RCC 7860 (cell line): ENCODE measurements at regions not wholly inside any gene's neighbourhood (a gene's known extent, or its start where the extent isn't known, plus 50 kb on each side); places are given as distances from the start of the nearest gene placed in this dataset.
"Not testable (repeated sequence)": the region's sequence is repeated elsewhere in the genome, so short reads cannot be mapped to it uniquely, and the experiment has no call there.

Experiments used
- DNase-seq: peaks from one replicate; pipeline ENCODE4 v3.0.0-alpha.2; 2015; ENCODE audit warnings: low spot score
- FAIRE-seq: peaks from 2 replicates; lab custom pipeline; 2012; peaks lifted over from hg19 to GRCh38; lab: Jason Lieb, UNC

DNA sequence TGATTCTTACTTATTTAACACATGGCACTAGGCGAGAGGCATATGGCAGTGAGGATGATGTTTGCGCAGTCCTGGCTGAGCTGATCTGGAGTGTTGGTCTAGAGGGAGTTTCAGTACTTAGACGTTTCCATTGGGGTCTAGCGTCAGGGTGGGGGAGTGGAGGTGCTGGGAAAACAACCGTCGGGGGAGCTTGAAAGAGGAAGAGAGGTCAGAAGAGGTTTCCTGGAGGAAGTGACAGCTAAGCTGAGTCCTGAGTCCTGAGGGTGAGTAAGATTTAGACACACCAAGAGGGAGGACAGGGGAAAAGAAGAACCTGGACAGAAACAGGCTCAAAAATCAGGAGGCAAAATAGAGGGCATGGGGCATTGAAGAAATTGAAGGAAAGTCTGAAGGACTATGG lies 81.4 kb downstream of the ALOX5AP start:
- DNase-seq (no peak), FAIRE-seq (no peak)

- peak; percentile 49 for DNase-seq
- no peak for FAIRE-seq
Observed at GRCh38 chr13:30818323-30818960, 83.1 kb downstream of the ALOX5AP start.

- peak; percentile 74 for FAIRE-seq
- peak; percentile 64 for DNase-seq
Observed at GRCh38 chr13:30819136-30819888, 84.0 kb downstream of the ALOX5AP start.

DNA sequence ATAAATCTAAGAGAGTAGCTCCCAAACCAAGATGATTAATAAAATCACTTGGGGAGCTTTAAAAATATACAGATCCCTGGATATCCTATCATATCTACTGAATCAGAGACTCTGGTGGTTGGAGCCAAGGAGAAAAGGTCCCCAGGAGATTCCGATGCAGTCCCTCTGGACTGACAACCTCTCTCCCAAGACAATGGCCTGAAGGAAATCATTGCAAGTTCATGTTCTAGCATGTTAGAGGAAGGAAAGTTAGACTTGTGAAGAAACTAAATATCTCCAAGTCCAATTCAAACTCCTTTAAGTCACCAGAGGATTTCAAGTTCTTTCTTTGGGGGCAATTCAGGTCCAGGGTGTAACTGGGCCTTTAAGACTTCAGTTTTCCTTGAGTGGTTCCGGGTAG lies 84.7 kb upstream of the MEDAG start:
- FAIRE-seq (no peak), DNase-seq (no peak)

DNA sequence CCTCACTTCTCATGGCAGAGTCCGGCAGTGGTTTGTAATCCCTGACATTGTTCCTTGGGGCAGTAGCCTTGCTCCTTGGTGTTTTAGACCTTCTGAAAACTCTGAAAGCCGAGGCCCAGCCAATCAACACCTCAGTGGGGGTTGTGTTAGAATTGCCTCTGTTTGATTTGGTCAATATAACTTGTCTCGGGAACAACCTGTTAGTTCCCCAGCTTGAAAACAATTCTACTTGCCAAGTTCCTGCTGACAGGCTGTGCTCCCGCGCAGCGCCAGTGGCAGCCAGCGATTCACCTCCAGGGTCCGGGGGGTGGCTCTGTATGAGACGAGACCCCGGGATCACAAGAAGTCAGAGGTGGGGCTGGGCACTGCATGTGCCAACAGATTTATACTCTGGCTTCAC lies 81.4 kb upstream of the MEDAG start:
- FAIRE-seq (no peak), DNase-seq (no peak)

DNA sequence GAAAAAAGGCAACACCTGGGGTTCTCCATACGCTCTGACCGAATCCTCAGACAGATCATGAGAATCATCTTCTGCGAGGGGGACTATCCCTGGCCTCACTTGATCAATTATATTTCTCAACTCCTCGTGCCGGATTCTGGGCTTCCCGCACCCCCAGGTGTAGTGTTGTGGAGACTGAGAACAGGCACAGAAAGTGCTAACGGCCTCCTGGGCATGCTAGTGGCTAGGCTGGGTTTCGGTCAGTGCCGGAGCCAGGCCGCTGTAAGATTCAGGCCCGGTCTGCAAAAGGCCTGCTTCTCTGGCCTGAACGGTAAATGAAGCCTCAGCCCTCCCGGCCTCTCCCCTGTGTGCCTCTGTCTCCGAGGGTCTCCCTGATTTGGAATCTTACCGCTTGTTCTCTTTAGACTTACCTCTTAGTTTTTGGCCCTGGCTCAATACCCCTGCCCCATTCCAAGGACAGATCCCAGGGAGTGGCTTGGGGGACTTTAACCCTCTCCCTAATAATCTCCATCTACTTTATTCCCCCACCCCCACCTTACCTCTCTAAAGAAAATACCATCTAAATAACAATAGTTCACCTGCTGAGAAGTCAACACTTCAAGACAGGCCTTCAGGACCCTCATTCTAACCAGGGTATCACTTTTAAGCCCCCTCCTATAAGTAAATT lies 79.0 kb upstream of the MEDAG start:
- DNase-seq (no peak), FAIRE-seq (no peak)

DNA sequence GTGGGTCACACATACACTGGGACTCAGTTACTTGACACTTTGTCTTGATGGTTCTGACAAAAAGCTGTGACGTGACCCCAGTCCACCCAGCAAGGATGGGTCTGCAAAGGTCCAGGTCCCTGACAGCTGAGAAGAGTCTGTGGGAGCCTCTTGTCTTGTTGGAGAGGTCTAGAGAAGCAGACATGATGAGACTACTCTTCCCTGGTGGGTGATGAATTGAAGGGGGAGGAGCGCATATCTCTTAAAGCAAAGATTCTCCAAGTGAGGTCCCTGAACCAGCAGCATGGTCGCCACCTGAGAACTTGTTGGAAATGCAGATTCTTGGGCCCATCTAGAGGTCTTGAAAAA lies 78.5 kb upstream of the MEDAG start:
- FAIRE-seq (no peak), DNase-seq (no peak)

DNA sequence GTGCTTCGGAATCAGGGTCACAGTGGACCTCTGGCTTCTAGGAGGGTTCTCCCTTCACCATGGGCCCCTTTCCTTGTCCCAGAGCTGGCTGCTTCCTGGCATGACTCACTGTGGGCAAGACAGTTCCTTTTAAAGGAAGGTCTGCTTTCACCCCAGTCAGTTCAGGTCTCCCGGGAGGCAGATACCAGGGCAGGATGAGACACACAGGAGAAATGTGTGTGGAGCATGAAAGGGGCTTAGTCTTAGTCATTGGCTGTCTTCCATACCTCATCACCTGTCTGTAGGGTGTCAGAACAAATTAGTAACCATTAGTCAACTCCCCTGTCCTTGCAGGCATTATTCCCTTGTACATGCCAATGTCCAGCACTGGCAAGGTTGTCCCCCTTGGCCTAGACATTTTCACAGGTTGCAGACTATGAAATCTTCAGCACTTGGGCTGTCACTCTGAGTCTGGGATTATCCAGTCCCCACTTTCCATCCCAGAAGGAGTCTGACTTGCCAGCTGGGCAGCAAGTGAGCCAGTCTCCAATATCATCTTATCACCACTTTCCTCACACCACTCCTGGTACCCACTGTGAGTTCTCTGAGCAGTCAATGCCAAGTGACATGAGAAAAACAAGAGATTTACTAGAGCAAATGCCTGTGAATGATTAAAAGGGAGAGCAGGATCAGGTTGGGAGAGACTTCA lies 76.8 kb upstream of the MEDAG start:
- FAIRE-seq: peak; percentile 92
- peak; percentile 95 for DNase-seq

GRCh38 chr13:30829833-30830637 lies 76.0 kb upstream of the MEDAG start:
- peak; percentile 12 for FAIRE-seq
- DNase-seq: peak; percentile 55

DNA sequence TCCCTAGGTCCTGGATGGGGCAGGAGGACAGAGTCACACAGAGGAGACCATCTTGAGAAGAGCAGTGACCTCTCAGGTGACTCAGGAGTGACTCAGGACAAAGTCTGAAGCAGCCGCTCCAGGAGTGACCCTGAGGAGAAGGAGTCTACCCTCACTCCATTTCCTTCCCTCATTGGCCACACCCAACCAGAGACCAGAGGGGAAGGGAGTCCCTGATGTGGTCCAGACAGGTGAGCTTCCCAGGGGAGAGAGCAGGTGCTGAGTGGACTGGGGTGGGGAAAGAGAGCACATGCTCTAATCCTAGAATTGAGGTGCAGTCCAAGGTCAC lies 75.5 kb upstream of the MEDAG start:
- FAIRE-seq (peak; percentile 14), DNase-seq (peak; percentile 71)

DNA sequence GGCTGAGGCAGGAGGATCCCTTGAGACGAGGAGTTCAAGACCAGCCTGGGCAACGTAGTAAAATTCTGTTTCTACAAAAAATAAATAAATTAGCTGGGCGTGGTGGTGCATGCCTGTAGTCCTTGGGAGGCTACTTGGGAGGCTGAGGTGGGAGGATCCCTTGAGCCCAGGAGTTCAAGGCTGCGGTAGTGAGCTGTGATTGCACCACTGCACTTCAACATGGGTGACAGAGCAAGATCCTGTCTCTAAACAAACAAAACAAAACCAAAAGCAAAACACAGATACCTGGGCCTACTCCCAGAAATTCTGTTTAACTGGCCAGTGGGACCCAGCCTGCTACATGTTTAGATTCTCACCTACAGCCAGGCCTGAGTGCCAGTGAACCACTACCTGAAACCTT lies 74.6 kb upstream of the MEDAG start:
- FAIRE-seq: no peak
- DNase-seq: no peak

DNA sequence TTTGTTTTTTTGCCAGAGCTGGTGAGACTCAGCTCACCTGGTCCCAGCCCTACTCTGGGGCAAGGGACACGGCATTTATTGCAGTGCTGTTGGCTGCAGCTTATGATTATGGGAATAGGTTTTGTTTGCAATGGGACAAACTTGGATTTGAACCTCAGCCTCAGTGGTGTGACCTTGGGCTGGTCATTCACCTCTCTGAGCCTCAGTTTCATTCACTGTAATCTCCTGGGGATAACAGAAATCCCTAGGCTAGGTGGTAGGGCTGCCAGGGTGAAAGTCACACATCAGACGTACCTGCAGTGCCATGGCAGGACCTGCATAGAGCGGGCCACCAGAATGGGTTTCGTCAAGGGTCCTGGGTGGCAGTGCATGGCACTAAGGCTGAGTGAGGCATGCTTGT lies 73.7 kb upstream of the MEDAG start:
- FAIRE-seq (no peak), DNase-seq (no peak)

DNA sequence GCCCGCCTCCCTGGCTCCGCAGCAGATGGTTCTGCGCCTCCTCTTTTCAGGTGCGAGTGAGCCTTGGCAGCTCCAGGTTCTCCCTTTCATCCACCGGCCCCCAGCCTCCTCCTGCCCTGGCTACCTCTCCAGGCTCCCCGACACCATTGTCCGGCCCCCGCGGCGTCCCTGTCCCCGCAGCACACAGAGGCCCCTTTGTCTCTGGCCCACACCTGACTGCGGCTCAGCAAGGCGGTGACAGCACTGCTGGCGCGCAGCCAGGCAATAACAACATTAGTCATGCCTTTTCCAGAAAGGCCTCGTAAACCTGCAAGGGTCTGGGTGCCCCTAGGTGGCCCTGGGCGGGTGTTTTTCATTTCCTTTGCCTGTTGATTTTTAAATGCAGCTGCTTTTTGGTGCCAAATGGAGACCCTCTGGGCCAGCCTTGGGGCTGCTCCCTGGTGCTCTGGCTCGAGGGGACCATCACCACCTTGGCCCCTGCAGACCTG lies 73.2 kb upstream of the MEDAG start:
- peak; percentile 77 for DNase-seq
- peak; percentile 15 for FAIRE-seq

GRCh38 chr13:30835442-30835841 lies 70.6 kb upstream of the MEDAG start:
- FAIRE-seq (no peak), DNase-seq (no peak)

DNA sequence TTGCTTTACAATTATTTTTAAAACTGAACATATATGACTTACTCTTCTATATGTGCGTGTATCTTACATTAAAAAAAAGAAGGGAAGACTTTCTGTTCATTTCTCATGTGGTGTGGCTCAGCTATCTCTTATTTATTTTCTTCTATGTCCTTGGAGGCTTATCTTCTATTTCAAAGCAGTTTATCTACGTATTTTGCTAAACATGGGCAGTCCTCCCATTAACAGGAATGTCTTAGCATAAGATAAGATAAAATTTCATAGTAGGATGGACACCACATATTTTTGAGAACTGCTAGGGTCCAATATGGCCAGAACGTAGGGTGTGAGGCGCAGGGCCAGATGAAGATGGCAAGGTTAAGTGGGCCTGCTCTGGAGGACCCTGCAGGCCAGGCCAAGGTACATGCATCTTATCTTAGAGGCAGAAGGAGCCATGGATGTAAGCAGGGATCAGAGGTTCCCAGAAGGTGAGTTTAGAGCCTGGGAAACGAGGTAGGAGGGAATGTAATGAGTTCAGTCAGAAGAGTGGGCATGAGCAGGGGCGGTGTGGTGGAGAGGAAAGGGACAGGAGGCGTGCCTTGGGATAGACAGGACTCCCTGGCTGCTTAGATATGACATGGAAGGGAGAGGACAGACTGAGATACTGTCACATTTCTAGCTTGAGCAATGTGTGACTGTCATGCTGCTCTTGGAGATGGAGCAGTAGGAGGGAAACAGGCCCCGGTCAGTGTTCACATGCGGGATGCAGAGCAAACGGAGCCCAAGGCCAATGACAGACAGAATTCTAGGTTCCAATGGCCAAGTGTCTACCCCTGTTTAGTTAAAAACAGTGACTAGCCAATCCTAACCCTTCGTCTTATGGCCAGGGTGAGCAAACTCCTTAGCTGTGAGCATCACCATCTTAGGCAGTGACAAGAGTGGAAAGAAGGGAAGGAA lies 68.6 kb upstream of the MEDAG start:
- FAIRE-seq: no peak
- DNase-seq: no peak

DNA sequence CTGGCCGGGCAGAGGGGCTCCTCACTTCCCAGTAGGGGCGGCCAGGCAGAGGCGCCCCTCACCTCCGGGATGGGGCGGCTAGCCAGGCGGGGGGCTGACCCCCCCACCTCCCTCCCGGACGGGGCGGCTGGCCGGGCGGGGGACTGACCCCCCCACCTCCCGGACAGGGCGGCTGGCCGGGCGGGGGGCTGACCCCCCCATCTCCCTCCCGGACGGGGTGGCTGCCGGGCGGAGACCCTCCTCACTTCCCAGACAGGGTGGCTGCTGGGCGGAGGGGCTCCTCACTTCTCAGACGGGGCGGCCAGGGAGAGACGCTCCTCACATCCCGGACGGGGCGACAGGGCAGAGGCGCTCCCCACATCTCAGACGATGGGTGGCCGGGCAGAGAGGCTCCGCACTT lies 66.4 kb upstream of the MEDAG start:
- DNase-seq, FAIRE-seq: not testable (repeated sequence)

GRCh38 chr13:30840515-30840914 lies 65.6 kb upstream of the MEDAG start:
- DNase-seq (no peak), FAIRE-seq (no peak)

DNA sequence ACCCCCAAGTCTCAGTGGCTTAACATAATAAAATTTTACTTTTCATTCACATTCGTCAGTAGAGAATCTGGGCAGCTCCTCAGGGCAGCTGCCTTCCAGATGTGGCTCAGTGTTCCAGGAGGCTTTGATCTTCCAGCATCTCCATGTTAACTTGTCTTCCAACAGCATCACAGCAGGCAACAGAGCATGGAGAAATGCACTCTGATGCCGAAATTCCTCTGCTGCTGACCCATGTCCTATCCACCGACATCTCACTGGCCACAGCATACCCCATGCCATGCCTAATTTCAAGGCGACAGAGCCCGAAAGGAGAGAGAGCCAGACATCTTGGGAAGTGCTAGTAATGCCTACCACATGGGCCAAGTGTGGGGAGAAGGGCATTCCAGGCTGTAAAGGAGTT lies 64.9 kb upstream of the MEDAG start:
- FAIRE-seq (no peak), DNase-seq (no peak)

- no peak for DNase-seq
- no peak for FAIRE-seq
Observed at GRCh38 chr13:30843548-30843947, 62.5 kb upstream of the MEDAG start.
